Astrocyte (in vitro differentiated cells and primary cell): ENCODE measurements at regions not wholly inside any gene's neighbourhood (a gene's known extent, or its start where the extent isn't known, plus 50 kb on each side); places are given as distances from the start of the nearest gene placed in this dataset.

Experiments
- DNase-seq: peaks from one replicate; pipeline ENCODE4 v3.0.0-alpha.2; 2010; ENCODE audit warnings: low read depth
- FAIRE-seq: peaks from 2 replicates; lab custom pipeline; 2011; peaks lifted over from hg19 to GRCh38; lab: Jason Lieb, UNC
- H2AFZ ChIP-seq: 2 replicates; pipeline ENCODE4 v1.6.0; 2012; ENCODE audit warnings: low read depth, low read length, inconsistent platforms
- H3K27ac ChIP-seq: 2 replicates; pipeline ENCODE4 v1.5.1; 2011; ENCODE audit warnings: low read depth, low read length, inconsistent platforms
- H3K27me3 ChIP-seq: 2 replicates; pipeline ENCODE4 v1.6.0; 2011; ENCODE audit warnings: low read length, inconsistent platforms; ENCODE audit not compliant: insufficient read depth
- H3K36me3 ChIP-seq: 2 replicates; pipeline ENCODE4 v1.5.1; 2011; ENCODE audit warnings: low read length, inconsistent platforms; ENCODE audit not compliant: insufficient read depth
- H3K4me1 ChIP-seq: 2 replicates; pipeline ENCODE4 v1.5.1; 2011; ENCODE audit warnings: low read length, inconsistent platforms; ENCODE audit not compliant: insufficient read depth
- H3K4me2 ChIP-seq: 2 replicates; pipeline ENCODE4 v1.6.0; 2012; ENCODE audit warnings: low read length, inconsistent platforms
- H3K4me3 ChIP-seq: 2 replicates; pipeline ENCODE4 v1.5.1; 2011; ENCODE audit warnings: low read depth, mild to moderate bottlenecking, low read length, inconsistent platforms; ENCODE audit not compliant: insufficient read depth
- H3K79me2 ChIP-seq: 2 replicates; pipeline ENCODE4 v1.6.0; 2012; ENCODE audit warnings: mild to moderate bottlenecking, low read length, inconsistent platforms; ENCODE audit not compliant: insufficient read depth
- H3K9ac ChIP-seq: 2 replicates; pipeline ENCODE4 v1.6.0; 2012; ENCODE audit warnings: mild to moderate bottlenecking, low read length, inconsistent platforms
- H3K9me3 ChIP-seq: 2 replicates; pipeline ENCODE4 v1.5.1; 2012; ENCODE audit warnings: low read depth, mild to moderate bottlenecking, low read length, inconsistent platforms; ENCODE audit not compliant: insufficient read depth
- H4K20me1 ChIP-seq: 2 replicates; pipeline ENCODE4 v1.6.0; 2012; ENCODE audit warnings: low read length, inconsistent platforms; ENCODE audit not compliant: insufficient read depth
- H3K27ac Mint-ChIP-seq: one replicate; pipeline ENCODE4 v1.8.0; 2021; ENCODE audit warnings: mild to moderate bottlenecking, mixed read lengths; ENCODE audit not compliant: unreplicated experiment
- H3K27me3 Mint-ChIP-seq: one replicate; pipeline ENCODE4 v1.8.0; 2021; ENCODE audit warnings: low read depth, mixed read lengths; ENCODE audit not compliant: unreplicated experiment
- H3K36me3 Mint-ChIP-seq: one replicate; pipeline ENCODE4 v1.8.0; 2021; ENCODE audit warnings: low read depth, mixed read lengths; ENCODE audit not compliant: unreplicated experiment
- H3K4me1 Mint-ChIP-seq: one replicate; pipeline ENCODE4 v1.8.0; 2021; ENCODE audit warnings: low read depth, mixed read lengths; ENCODE audit not compliant: unreplicated experiment
- H3K4me3 Mint-ChIP-seq: one replicate; pipeline ENCODE4 v1.8.0; 2021; ENCODE audit warnings: mild to moderate bottlenecking, moderate library complexity, mixed read lengths; ENCODE audit not compliant: unreplicated experiment
- H3K9me3 Mint-ChIP-seq: one replicate; pipeline ENCODE4 v1.8.0; 2021; ENCODE audit warnings: mild to moderate bottlenecking, mixed read lengths; ENCODE audit not compliant: unreplicated experiment
- CTCF ChIP-seq: IDR thresholded peaks from 2 replicates; pipeline ENCODE4 v1.5.1; 2011; ENCODE audit warnings: low read depth, mild to moderate bottlenecking, inconsistent platforms, low read length, moderate library complexity; ENCODE audit not compliant: insufficient read depth
- EZH2 ChIP-seq: IDR thresholded peaks from 2 replicates; pipeline ENCODE4 v1.6.1; 2012; ENCODE audit warnings: mild to moderate bottlenecking, low read length, inconsistent platforms; ENCODE audit not compliant: insufficient read depth

- Histone ChIP-seq H3K27ac (no peak overlapping the region), H3K9me3 (peaks cover 15% of the 10 kb centered on the region), H3K4me2 (no peak overlapping the region), H4K20me1 (no peaks in the 10 kb centered on the region), H3K9ac (no peak overlapping the region), H3K79me2 (no peaks in the 10 kb centered on the region), H3K36me3 (no peaks in the 10 kb centered on the region), H2AFZ (no peak overlapping the region), H3K4me3 (no peak overlapping the region), H3K4me1 (no peaks in the 10 kb centered on the region), H3K27me3 (no peaks in the 10 kb centered on the region)
- Mint-ChIP-seq H3K9me3 (no peaks in the 10 kb centered on the region), H3K27ac (no peak overlapping the region), H3K36me3 (no peaks in the 10 kb centered on the region), H3K4me3 (no peak overlapping the region), H3K4me1 (no peaks in the 10 kb centered on the region), H3K27me3 (peaks cover 12% of the 10 kb centered on the region)
- no peak for DNase-seq
- no peak for FAIRE-seq
- TF ChIP-seq EZH2 (no peak), CTCF (no peak)
Observed at GRCh38 chr22:49561338-49561737, 266.3 kb downstream of the BRD1 start.

- DNase-seq (no peak), FAIRE-seq (no peak)
- Mint-ChIP-seq H3K9me3 (peaks cover 1% of the 10 kb centered on the region), H3K36me3 (no peaks in the 10 kb centered on the region), H3K27ac (no peak overlapping the region), H3K4me3 (no peak overlapping the region), H3K27me3 (peaks cover 22% of the 10 kb centered on the region), H3K4me1 (no peaks in the 10 kb centered on the region)
- Histone ChIP-seq H3K79me2 (no peaks in the 10 kb centered on the region), H3K36me3 (no peaks in the 10 kb centered on the region), H3K9me3 (peaks cover 4% of the 10 kb centered on the region), H3K27ac (no peak overlapping the region), H3K9ac (no peak overlapping the region), H3K27me3 (no peaks in the 10 kb centered on the region), H3K4me3 (no peak overlapping the region), H4K20me1 (no peaks in the 10 kb centered on the region), H2AFZ (no peak overlapping the region), H3K4me1 (no peaks in the 10 kb centered on the region), H3K4me2 (no peak overlapping the region)
- TF ChIP-seq CTCF (no peak), EZH2 (no peak)
Observed at GRCh38 chr22:49555526-49555925, 272.1 kb downstream of the BRD1 start.

GRCh38 chr22:49554741-49555140, 272.9 kb downstream of the BRD1 start:
- Histone ChIP-seq H3K36me3 (no peaks in the 10 kb centered on the region), H3K9me3 (no peaks in the 10 kb centered on the region), H4K20me1 (no peaks in the 10 kb centered on the region), H3K27me3 (no peaks in the 10 kb centered on the region), H3K4me1 (no peaks in the 10 kb centered on the region), H3K4me2 (no peak overlapping the region), H3K79me2 (no peaks in the 10 kb centered on the region), H3K4me3 (no peak overlapping the region), H3K27ac (no peak overlapping the region), H3K9ac (no peak overlapping the region), H2AFZ (no peak overlapping the region)
- H3K4me1 Mint-ChIP-seq: no peaks in the 10 kb centered on the region
- H3K27me3 Mint-ChIP-seq: peaks cover 24% of the 10 kb centered on the region
- H3K27ac Mint-ChIP-seq: no peak overlapping the region
- DNase-seq (no peak), FAIRE-seq (no peak)
- peaks cover 4% of the 10 kb centered on the region for H3K9me3 Mint-ChIP-seq
- H3K4me3 Mint-ChIP-seq: no peak overlapping the region
- H3K36me3 Mint-ChIP-seq: no peaks in the 10 kb centered on the region
- TF ChIP-seq EZH2 (no peak), CTCF (no peak)
